ENCODE measurements at regions not wholly inside any gene's neighbourhood (a gene's known extent, or its start where the extent isn't known, plus 50 kb on each side); places are given as distances from the start of the nearest gene placed in this dataset.
"Not testable (repeated sequence)": the region's sequence is repeated elsewhere in the genome, so short reads cannot be mapped to it uniquely, and the experiment has no call there.

GRCh38 chr1:8169364-8170058 lies 143.4 kb upstream of the ERRFI1 start:
- DNase-seq (ENCODE audit: low read depth in 3 of 3) = peak in 1 of 3 experiments; percentile 16

GRCh38 chr1:8167936-8168335 lies 141.8 kb upstream of the ERRFI1 start:
- no peak for DNase-seq (ENCODE audit: low read depth in 3 of 3)

GRCh38 chr1:8166406-8166805 lies 140.3 kb upstream of the ERRFI1 start:
- no peak for DNase-seq (ENCODE audit: low read depth in 3 of 3)

- no peak for DNase-seq (ENCODE audit: low read depth in 3 of 3)
Observed at GRCh38 chr1:8165595-8166360, 139.7 kb upstream of the ERRFI1 start.

- DNase-seq (ENCODE audit: low read depth in 3 of 3) = no peak
Observed at GRCh38 chr1:8164670-8165069, 138.6 kb upstream of the ERRFI1 start.

- DNase-seq (ENCODE audit: low read depth in 3 of 3) = no peak
Observed at GRCh38 chr1:8163039-8163438, 136.9 kb upstream of the ERRFI1 start.

GRCh38 chr1:8162168-8162567 lies 136.1 kb upstream of the ERRFI1 start:
- DNase-seq (ENCODE audit: low read depth in 3 of 3) = no peak

GRCh38 chr1:8161546-8162105 lies 135.5 kb upstream of the ERRFI1 start:
- no peak for DNase-seq (ENCODE audit: low read depth in 3 of 3)

- no peak for DNase-seq (ENCODE audit: low read depth in 3 of 3)
Observed at GRCh38 chr1:8159470-8160024, 133.4 kb upstream of the ERRFI1 start.

GRCh38 chr1:8158995-8159394 lies 132.9 kb upstream of the ERRFI1 start:
- DNase-seq (ENCODE audit: low read depth in 3 of 3) = no peak

GRCh38 chr1:8157765-8158164 lies 131.7 kb upstream of the ERRFI1 start:
- DNase-seq (ENCODE audit: low read depth in 3 of 3) = no peak

- no peak for DNase-seq (ENCODE audit: low read depth in 3 of 3)
Observed at GRCh38 chr1:8155528-8156186, 129.5 kb upstream of the ERRFI1 start.

GRCh38 chr1:8154621-8155052 lies 128.5 kb upstream of the ERRFI1 start:
- no peak for DNase-seq (ENCODE audit: low read depth in 3 of 3)

GRCh38 chr1:8153961-8154360 lies 127.9 kb upstream of the ERRFI1 start:
- DNase-seq (ENCODE audit: low read depth in 3 of 3) = no peak

GRCh38 chr1:8152731-8153702 lies 126.9 kb upstream of the ERRFI1 start:
- peak in 1 of 3 experiments; percentile 15 for DNase-seq (ENCODE audit: low read depth in 3 of 3)

GRCh38 chr1:8151647-8152046 lies 125.5 kb upstream of the ERRFI1 start:
- no peak for DNase-seq (ENCODE audit: low read depth in 3 of 3)

GRCh38 chr1:8149756-8150155 lies 123.6 kb upstream of the ERRFI1 start:
- DNase-seq (ENCODE audit: low read depth in 3 of 3) = not testable (repeated sequence)

- no peak for DNase-seq (ENCODE audit: low read depth in 3 of 3)
Observed at GRCh38 chr1:8147956-8148355, 121.8 kb upstream of the ERRFI1 start.

- no peak for DNase-seq (ENCODE audit: low read depth in 3 of 3)
Observed at GRCh38 chr1:8146257-8146855, 120.2 kb upstream of the ERRFI1 start.

GRCh38 chr1:8145545-8146202 lies 119.6 kb upstream of the ERRFI1 start:
- no peak for DNase-seq (ENCODE audit: low read depth in 3 of 3)

Measured in stimulated activated CD4-positive, alpha-beta T cell treated with anti-CD3 and anti-CD28 coated beads, TNF-alpha, amount 100 ng/mL, for 24 hours (primary cell).